Neural crest cell (in vitro differentiated cells): ENCODE measurements at regions not wholly inside any gene's neighbourhood (a gene's known extent, or its start where the extent isn't known, plus 50 kb on each side); places are given as distances from the start of the nearest gene placed in this dataset.
A peak's percentile ranks its signal among the peaks of the same experiment; 100 is the strongest.
"Not testable (repeated sequence)": the region's sequence is repeated elsewhere in the genome, so short reads cannot be mapped to it uniquely, and the experiment has no call there.

Experiments
- DNase-seq: peaks from one replicate; pipeline ENCODE4 v3.0.0; 2021; ENCODE audit warnings: low read depth, mixed read lengths, low spot score
- H3K27ac Mint-ChIP-seq: one replicate; pipeline ENCODE4 v1.8.0; 2021; ENCODE audit warnings: mild to moderate bottlenecking, mixed read lengths; ENCODE audit not compliant: unreplicated experiment
- H3K27me3 Mint-ChIP-seq: 2 replicates; pipeline ENCODE4 v1.8.0; 2021; ENCODE audit warnings: low read depth, mild to moderate bottlenecking, mixed read lengths
- H3K36me3 Mint-ChIP-seq: 2 replicates; pipeline ENCODE4 v1.8.0; 2021; ENCODE audit warnings: low read depth, mild to moderate bottlenecking, mixed read lengths
- H3K4me1 Mint-ChIP-seq: 2 replicates; pipeline ENCODE4 v1.8.0; 2021; ENCODE audit warnings: mixed read lengths
- H3K4me3 Mint-ChIP-seq: one replicate; pipeline ENCODE4 v1.8.0; 2021; ENCODE audit warnings: mild to moderate bottlenecking, mixed read lengths
- H3K9me3 Mint-ChIP-seq: 2 replicates; pipeline ENCODE4 v1.8.0; 2021; ENCODE audit warnings: mixed read lengths
- TF ChIP-seq, protein P1 (sequence below): fragments of 200-600 bp; sonication (generic); conservative IDR thresholded peaks from 2 replicates; pipeline ENCODE4 v1.5.0; 2021; ENCODE audit warnings: antibody characterized with exemption, mild to moderate bottlenecking

DNA sequence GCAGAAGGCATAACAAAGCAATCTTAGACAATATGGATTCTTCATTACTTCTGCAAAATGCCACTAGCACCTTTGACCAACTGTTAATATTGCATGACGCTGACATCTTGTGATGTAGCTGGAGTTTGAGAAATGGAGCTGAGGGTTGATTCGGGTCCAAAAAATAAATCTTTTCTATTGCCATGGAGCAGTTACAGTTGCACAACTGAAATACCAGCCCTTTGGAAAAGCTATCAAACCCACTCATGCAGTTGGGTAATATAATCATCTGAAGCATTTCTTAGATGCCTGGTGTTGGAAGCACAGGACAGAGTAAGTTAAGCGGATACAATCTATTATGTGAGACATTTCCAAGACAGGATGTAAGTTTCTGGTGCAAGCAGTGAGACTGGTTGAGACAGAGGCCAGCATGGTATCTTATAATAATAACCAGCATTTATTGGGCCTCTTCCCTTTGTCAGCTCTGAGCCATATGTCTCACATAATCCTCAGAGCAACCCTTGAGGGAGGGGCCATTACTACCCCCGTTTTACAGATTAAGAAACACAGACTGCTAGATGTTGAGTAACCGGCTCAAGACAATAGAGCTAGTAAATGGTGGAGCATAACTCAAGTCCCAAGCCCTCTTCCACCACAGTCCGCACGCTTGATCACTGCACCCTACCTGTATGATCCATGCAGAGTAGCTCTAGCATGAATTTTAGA is 74.9 kb upstream of the CAPRIN1 start:
- H3K4me1 Mint-ChIP-seq, result peaks cover 5% of the 10 kb centered on the region
- no peak overlapping the region for H3K27ac Mint-ChIP-seq
- H3K27me3 Mint-ChIP-seq, result peaks cover 21% of the 10 kb centered on the region
- H3K9me3 Mint-ChIP-seq, result no peaks in the 10 kb centered on the region
- no peaks in the 10 kb centered on the region for H3K36me3 Mint-ChIP-seq
- DNase-seq, result no peak
- TF ChIP-seq, protein P1, sequence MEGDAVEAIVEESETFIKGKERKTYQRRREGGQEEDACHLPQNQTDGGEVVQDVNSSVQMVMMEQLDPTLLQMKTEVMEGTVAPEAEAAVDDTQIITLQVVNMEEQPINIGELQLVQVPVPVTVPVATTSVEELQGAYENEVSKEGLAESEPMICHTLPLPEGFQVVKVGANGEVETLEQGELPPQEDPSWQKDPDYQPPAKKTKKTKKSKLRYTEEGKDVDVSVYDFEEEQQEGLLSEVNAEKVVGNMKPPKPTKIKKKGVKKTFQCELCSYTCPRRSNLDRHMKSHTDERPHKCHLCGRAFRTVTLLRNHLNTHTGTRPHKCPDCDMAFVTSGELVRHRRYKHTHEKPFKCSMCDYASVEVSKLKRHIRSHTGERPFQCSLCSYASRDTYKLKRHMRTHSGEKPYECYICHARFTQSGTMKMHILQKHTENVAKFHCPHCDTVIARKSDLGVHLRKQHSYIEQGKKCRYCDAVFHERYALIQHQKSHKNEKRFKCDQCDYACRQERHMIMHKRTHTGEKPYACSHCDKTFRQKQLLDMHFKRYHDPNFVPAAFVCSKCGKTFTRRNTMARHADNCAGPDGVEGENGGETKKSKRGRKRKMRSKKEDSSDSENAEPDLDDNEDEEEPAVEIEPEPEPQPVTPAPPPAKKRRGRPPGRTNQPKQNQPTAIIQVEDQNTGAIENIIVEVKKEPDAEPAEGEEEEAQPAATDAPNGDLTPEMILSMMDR, result no peak
- H3K4me3 Mint-ChIP-seq, result no peak overlapping the region

DNA sequence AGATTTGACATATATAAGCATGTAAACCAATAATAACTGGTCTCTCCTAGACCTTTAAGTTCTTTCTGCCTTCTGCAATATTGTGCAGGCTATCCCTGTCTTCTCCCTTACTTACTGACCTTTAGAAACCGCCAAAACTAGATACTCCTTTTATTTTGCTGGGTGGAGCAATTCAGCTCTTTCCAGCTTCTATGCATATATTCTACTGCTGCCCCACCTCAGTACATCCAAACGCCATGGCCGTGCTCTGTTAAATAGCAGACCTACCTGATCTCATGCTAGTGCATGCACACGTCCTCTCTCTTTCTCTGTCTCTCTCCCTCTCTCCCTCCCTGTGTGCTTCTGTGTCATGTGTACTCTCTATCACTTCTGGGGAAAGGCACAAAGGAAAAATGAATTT is 76.7 kb upstream of the CAPRIN1 start:
- TF ChIP-seq, protein P1, result no peak
- Mint-ChIP-seq H3K9me3 (no peaks in the 10 kb centered on the region), H3K4me3 (no peak overlapping the region), H3K27ac (no peak overlapping the region), H3K4me1 (no peaks in the 10 kb centered on the region), H3K36me3 (no peaks in the 10 kb centered on the region), H3K27me3 (peaks cover 13% of the 10 kb centered on the region)
- no peak for DNase-seq

DNA sequence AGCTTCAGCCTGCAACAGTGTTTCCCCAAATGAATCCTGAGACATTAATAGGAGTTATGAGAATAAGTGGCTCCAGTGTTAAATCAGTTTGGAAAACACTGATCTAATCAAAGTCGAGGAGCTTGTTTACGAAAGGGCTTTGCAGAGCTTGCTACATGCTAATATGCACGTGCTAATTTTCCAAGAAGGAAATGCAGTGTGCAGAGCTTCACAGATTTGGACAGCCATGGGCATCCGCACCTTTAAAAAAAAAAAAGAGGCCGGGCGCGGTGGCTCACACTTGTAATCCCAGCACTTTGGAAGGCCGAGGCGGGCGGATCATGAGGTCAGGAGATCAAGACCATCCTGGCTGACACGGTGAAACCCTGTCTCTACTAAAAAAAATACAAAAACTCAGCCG is 79.7 kb upstream of the LMO2 start:
- H3K9me3 Mint-ChIP-seq, H3K36me3 Mint-ChIP-seq, H3K27ac Mint-ChIP-seq, H3K27me3 Mint-ChIP-seq, H3K4me1 Mint-ChIP-seq, H3K4me3 Mint-ChIP-seq, DNase-seq: not testable (repeated sequence)

DNA sequence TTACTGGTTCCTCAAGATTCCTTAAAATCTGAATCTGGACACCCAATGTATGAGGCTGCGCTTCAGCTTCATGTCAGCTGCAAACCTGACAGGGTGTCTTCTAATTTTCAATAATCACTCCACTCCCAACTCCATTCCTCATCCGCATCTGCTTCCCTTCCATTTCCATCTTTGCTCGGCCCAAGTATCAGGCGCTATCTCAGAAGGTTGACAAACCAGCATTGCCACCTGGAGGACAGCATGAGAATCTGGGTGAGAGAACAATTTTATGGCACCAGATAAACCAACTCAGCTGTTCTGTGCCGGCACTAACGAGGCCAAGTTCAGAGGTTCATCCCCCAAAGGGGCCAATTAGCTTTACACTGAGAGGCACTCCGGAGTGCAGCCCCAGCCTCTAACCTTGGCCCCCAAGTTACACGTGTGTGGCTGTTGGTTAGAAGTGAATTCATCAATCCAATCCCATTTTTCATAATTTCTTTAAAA is 79.1 kb upstream of the LMO2 start:
- Mint-ChIP-seq H3K27ac (no peak overlapping the region), H3K27me3 (peaks cover 10% of the 10 kb centered on the region)

DNA sequence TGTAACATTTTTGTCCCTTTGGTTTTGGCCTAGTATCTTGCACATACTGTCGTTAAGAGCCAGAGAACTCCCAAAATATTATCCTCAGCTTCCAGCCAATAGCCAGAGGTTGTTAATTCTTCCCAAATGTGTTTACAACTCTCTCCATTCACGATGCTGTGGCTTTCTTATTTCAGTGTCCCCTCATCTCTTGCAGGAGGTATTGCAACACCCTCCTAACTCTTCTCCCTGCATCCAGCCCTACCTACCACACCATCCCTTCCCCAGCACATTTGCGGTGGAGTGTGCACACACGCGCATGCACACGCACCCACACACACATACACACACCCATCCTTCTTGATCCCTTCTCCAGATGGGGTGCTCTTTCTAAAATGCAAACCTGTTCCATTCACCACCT is 75.6 kb upstream of the LMO2 start:
- Mint-ChIP-seq H3K4me3 (no peak overlapping the region), H3K9me3 (no peaks in the 10 kb centered on the region), H3K27me3 (peaks cover 27% of the 10 kb centered on the region), H3K27ac (no peak overlapping the region), H3K4me1 (no peaks in the 10 kb centered on the region), H3K36me3 (no peaks in the 10 kb centered on the region)
- no peak for DNase-seq
- TF ChIP-seq, protein P1, result no peak

More for the DNA sequence above, 79.1 kb upstream of the LMO2 start:
- Mint-ChIP-seq H3K36me3 (no peaks in the 10 kb centered on the region), H3K4me3 (no peak overlapping the region), H3K4me1 (no peaks in the 10 kb centered on the region), H3K9me3 (no peaks in the 10 kb centered on the region)
- TF ChIP-seq, protein P1, result peak; percentile 69
- DNase-seq, result peak; percentile 14

DNA sequence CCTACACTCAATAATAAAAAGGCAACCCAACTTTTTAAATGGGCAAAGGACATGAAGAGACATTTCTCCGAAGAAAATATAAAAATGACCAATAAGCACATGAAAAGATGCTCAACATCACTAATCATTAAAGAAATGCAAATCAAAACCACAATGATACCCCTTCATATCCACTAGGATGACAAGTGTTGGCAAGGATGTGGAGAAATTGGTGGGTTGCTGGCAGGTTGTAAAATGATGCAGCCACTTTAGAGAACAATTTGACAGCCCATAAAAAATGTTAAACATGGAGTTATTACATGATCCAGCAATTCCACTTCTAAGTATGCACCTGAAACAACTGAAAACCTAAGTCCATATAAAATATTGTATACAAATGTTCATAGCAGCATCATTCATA is 73.2 kb upstream of the LMO2 start:
- Mint-ChIP-seq H3K4me3 (no peak overlapping the region), H3K9me3 (no peaks in the 10 kb centered on the region), H3K27me3 (peaks cover 26% of the 10 kb centered on the region), H3K36me3 (no peaks in the 10 kb centered on the region), H3K4me1 (no peaks in the 10 kb centered on the region), H3K27ac (no peak overlapping the region)
- no peak for DNase-seq
- TF ChIP-seq, protein P1, result no peak
